Astrocyte (in vitro differentiated cells and primary cell): ENCODE measurements at regions not wholly inside any gene's neighbourhood (a gene's known extent, or its start where the extent isn't known, plus 50 kb on each side); places are given as distances from the start of the nearest gene placed in this dataset.

Experiments
- CTCF ChIP-seq: IDR thresholded peaks from 2 replicates; pipeline ENCODE4 v1.5.1; 2011; ENCODE audit warnings: low read depth, mild to moderate bottlenecking, inconsistent platforms, low read length, moderate library complexity; ENCODE audit not compliant: insufficient read depth
- EZH2 ChIP-seq: IDR thresholded peaks from 2 replicates; pipeline ENCODE4 v1.6.1; 2012; ENCODE audit warnings: mild to moderate bottlenecking, low read length, inconsistent platforms; ENCODE audit not compliant: insufficient read depth

GRCh38 chr7:81822811-81823210, 53.0 kb upstream of the HGF start:
- TF ChIP-seq CTCF = no peak
- TF ChIP-seq EZH2 = no peak
